Aorta (tissue), 5 donors: ENCODE measurements at regions not wholly inside any gene's neighbourhood (a gene's known extent, or its start where the extent isn't known, plus 50 kb on each side); places are given as distances from the start of the nearest gene placed in this dataset.

Source experiments
- ATAC-seq: fragments of 200-7000 bp; cut with Tn5 transposase; one replicate; pipeline ENCODE4 v1.9.1; 2022; ENCODE audit warnings: moderate library complexity; ENCODE audit not compliant: low FRiP score
- DNase-seq, 2 donors: peaks; one replicate each; pipeline ENCODE4 v3.0.0-alpha.2; 2020
- H3K27ac ChIP-seq, 2 donors: one replicate each; pipeline ENCODE4 v1.5.1; 2013; ENCODE audit warnings: low read length in 2 of 2, mild to moderate bottlenecking in 2 of 2, moderate library complexity in 2 of 2, control low read depth in 1 of 2, inconsistent platforms in 1 of 2, low read depth in 1 of 2
- H3K27me3 ChIP-seq, 2 donors: one replicate each; pipeline ENCODE4 v1.6.1; 2013; ENCODE audit warnings: control low read depth in 1 of 2, low read length in 1 of 2, mild to moderate bottlenecking in 1 of 2, moderate library complexity in 1 of 2; ENCODE audit not compliant: insufficient read depth in 2 of 2, control insufficient read depth in 1 of 2
- H3K36me3 ChIP-seq, 2 donors: one replicate each; pipeline ENCODE4 v1.6.1; 2013; ENCODE audit warnings: control low read depth in 1 of 2, low read length in 1 of 2, mild to moderate bottlenecking in 1 of 2; ENCODE audit not compliant: insufficient read depth in 2 of 2, control insufficient read depth in 1 of 2
- H3K4me1 ChIP-seq, 2 donors: one replicate each; pipeline ENCODE4 v1.6.1; 2013; ENCODE audit warnings: low read length in 2 of 2, control low read depth in 1 of 2, mild to moderate bottlenecking in 1 of 2, moderate library complexity in 1 of 2; ENCODE audit not compliant: insufficient read depth in 2 of 2, control insufficient read depth in 1 of 2
- H3K4me3 ChIP-seq, 2 donors: one replicate each; pipeline ENCODE4 v1.5.1; 2013; ENCODE audit warnings: low read length in 2 of 2, control low read depth in 1 of 2, mild to moderate bottlenecking in 1 of 2
- H3K9me3 ChIP-seq: one replicate; pipeline ENCODE4 v1.6.1; 2013; ENCODE audit warnings: mild to moderate bottlenecking, low read length; ENCODE audit not compliant: control insufficient read depth
- WGBS, 2 donors: extraction: QIAGEN DNeasy Blood & Tissue Kit; methylation state at CpG; one replicate each; pipeline ENCODE4 v1.1.7; 2013; 5-methylcytosine and 5-hydroxymethylcytosine counted together
- intact Hi-C, 2 donors: fragments of 100-400 bp; cut with DNase I; formaldehyde crosslinking; loops; one replicate each; pipeline versions ENCODE4 v1.14.2 to v1.15.0; 2022
- donor health status: healthy with polysubstance abuse.
- donor health status: Bipolar disorder and iron deficiency.
- donor health status: DM: no; HTN: no; CAD: no.
- donor health status: DM: no; HTN: no; CAD: no.
- donor health status: DM: yes; HTN: yes; CAD: no.

- intact Hi-C loops, result no loop called here
- ATAC-seq (peak; percentile 65), DNase-seq (peak in 1 of 2 donors; percentile 73)
- Histone ChIP-seq H3K36me3 (no peaks in the 10 kb centered on the region), H3K27ac (no peak overlapping the region), H3K9me3 (no peaks in the 10 kb centered on the region), H3K4me3 (peak overlapping the region; percentile 1 to 38), H3K27me3 (no peaks in the 10 kb centered on the region), H3K4me1 (peaks cover 0 to 2% of the 10 kb centered on the region in 2 donors)
- WGBS, 2 donors, result 9 to 14% methylated on average over 17 of the region's 17 CpGs
Observed at GRCh38 chr4:147078875-147079658, 133.4 kb upstream of the TTC29 start.

GRCh38 chr4:147084861-147085260 is 139.2 kb upstream of the TTC29 start:
- intact Hi-C loops, result no loop called here
- Histone ChIP-seq H3K27ac (no peak overlapping the region), H3K4me1 (peaks cover 0 to under 1% of the 10 kb centered on the region in 2 donors), H3K4me3 (no peak overlapping the region), H3K9me3 (no peaks in the 10 kb centered on the region), H3K27me3 (no peaks in the 10 kb centered on the region), H3K36me3 (no peaks in the 10 kb centered on the region)
- no peak for ATAC-seq
- DNase-seq, result no peak
- 92 to 97% methylated on average over 1 of the region's 1 CpG for WGBS, 2 donors

DNA sequence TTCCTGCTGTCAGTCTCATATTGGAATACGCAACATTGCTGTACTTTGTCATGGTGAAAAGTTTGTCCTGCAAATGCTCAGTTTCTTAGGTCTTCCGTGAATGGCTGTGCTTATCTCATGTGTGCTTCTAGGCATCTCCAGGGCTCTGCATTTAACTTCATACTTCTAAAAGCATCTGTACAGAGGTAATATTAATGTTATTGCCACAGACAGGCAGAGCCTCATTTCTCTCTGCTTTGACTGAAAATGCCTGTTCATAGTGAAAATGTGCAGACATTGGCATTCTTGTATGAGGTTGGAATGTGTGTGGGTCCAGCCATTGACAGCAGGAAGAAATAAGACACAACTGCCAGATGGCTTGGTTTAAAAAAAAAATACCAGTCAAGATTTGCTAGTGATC is 140.1 kb upstream of the TTC29 start:
- H3K36me3 ChIP-seq, result no peaks in the 10 kb centered on the region
- H3K9me3 ChIP-seq, result no peaks in the 10 kb centered on the region
- ATAC-seq (no peak), DNase-seq (no peak)
- WGBS, 2 donors, result 79 to 82% methylated on average over 2 of the region's 2 CpGs
- H3K4me1 ChIP-seq, result no peaks in the 10 kb centered on the region
- no peak overlapping the region for H3K27ac ChIP-seq
- intact Hi-C loops, result no loop called here
- no peak overlapping the region for H3K4me3 ChIP-seq
- no peaks in the 10 kb centered on the region for H3K27me3 ChIP-seq

- no peaks in the 10 kb centered on the region for H3K27me3 ChIP-seq
- 8 to 11% methylated on average over 4 of the region's 4 CpGs for WGBS, 2 donors
- no peaks in the 10 kb centered on the region for H3K9me3 ChIP-seq
- no peak overlapping the region for H3K27ac ChIP-seq
- H3K36me3 ChIP-seq, result no peaks in the 10 kb centered on the region
- H3K4me1 ChIP-seq, result no peaks in the 10 kb centered on the region
- intact Hi-C loops, result no loop called here
- ATAC-seq (no peak), DNase-seq (no peak)
- H3K4me3 ChIP-seq, result peak overlapping the region; percentile 16 to 43
Observed at GRCh38 chr4:147088146-147088545, 142.5 kb upstream of the TTC29 start.

- 76 to 80% methylated on average over 5 of the region's 5 CpGs for WGBS, 2 donors
- no peak for ATAC-seq
- intact Hi-C loops, result loop anchor here in 1 of 2 donors (10.0 kb wide), 1 partner anchor 146 kb away; the partner anchor contains the start of gene TTC29
Observed at GRCh38 chr4:147090486-147090885, 144.8 kb upstream of the TTC29 start.

DNA sequence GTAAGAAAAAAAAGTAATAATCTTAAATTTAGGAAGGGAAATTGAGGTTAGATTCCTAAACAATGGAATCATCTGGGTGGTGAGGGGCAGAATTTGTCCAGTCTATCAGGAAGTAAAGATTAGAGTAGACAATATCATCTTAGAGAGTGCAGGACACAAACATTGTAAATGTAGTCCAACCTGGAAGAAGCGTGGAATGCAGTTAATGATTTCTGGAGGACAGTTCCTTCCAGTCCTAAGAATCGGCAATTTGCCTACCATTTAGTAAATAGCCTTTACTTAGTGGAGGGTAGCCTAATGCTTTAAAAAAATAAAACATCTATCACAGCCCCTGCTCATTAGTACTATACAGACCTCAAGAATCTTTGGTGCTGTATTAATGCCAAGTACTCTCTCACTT is 147.5 kb upstream of the TTC29 start:
- H3K36me3 ChIP-seq, result no peaks in the 10 kb centered on the region
- DNase-seq (no peak), ATAC-seq (no peak)
- no peak overlapping the region for H3K27ac ChIP-seq
- intact Hi-C loops, result loop anchor here in 1 of 2 donors (10.0 kb wide), 1 partner anchor 148 kb away; the partner anchor contains the start of gene TTC29
- H3K9me3 ChIP-seq, result no peaks in the 10 kb centered on the region
- no peaks in the 10 kb centered on the region for H3K4me1 ChIP-seq
- H3K27me3 ChIP-seq, result no peaks in the 10 kb centered on the region
- WGBS, 2 donors, result 89 to 91% methylated on average over 2 of the region's 2 CpGs
- no peak overlapping the region for H3K4me3 ChIP-seq

More at GRCh38 chr4:147090486-147090885, 144.8 kb upstream of the TTC29 start:
- Histone ChIP-seq H3K27ac (no peak overlapping the region), H3K27me3 (no peaks in the 10 kb centered on the region), H3K4me1 (no peaks in the 10 kb centered on the region), H3K9me3 (no peaks in the 10 kb centered on the region), H3K4me3 (no peak overlapping the region), H3K36me3 (no peaks in the 10 kb centered on the region)
- DNase-seq, result no peak

DNA sequence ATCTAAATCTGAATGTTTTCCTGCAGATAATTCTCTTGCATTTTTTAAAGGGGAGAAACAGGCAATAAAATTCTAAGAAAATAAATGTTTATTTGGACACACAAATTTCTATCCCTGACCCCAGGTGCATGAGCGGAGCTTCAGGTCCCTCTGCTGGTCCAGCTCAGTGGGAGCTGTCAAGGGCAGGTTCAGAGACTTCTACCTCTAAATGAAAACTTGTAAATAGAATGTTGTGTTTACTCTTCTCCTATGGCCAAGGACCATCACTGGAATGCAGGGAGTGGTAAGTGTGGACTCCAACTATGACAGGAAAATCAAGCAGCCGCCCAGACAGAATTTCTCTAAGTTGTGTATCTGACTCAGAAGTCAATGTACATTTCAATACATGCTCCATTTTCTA is 148.6 kb upstream of the TTC29 start:
- intact Hi-C loops, result loop anchor here in 1 of 2 donors (10.0 kb wide), 1 partner anchor 149 kb away; the partner anchor contains the start of gene TTC29
- H3K36me3 ChIP-seq, result no peaks in the 10 kb centered on the region
- no peak overlapping the region for H3K27ac ChIP-seq
- H3K27me3 ChIP-seq, result no peaks in the 10 kb centered on the region
- H3K9me3 ChIP-seq, result no peaks in the 10 kb centered on the region
- H3K4me1 ChIP-seq, result no peaks in the 10 kb centered on the region
- DNase-seq (no peak), ATAC-seq (no peak)
- WGBS, 2 donors, result 92 to 93% methylated on average over 2 of the region's 2 CpGs
- H3K4me3 ChIP-seq, result no peak overlapping the region

GRCh38 chr4:147096667-147097604 is 151.3 kb upstream of the TTC29 start:
- H3K27me3 ChIP-seq, result no peaks in the 10 kb centered on the region
- H3K4me1 ChIP-seq, result peaks cover 0 to 2% of the 10 kb centered on the region in 2 donors
- peak; percentile 76 for ATAC-seq
- H3K36me3 ChIP-seq, result no peaks in the 10 kb centered on the region
- no peak overlapping the region for H3K27ac ChIP-seq
- DNase-seq, result no peak
- 17 to 20% methylated on average over 6 of the region's 6 CpGs for WGBS, 2 donors
- no peaks in the 10 kb centered on the region for H3K9me3 ChIP-seq
- H3K4me3 ChIP-seq, result no peak overlapping the region
- intact Hi-C loops, result loop anchor here (2.0 to 10.0 kb wide), 4 partner anchors 78 to 755 kb away; partner anchors contain the start of gene TTC29 (in 1 of the 2)
